B cell (primary cell): ENCODE measurements at regions not wholly inside any gene's neighbourhood (a gene's known extent, or its start where the extent isn't known, plus 50 kb on each side); places are given as distances from the start of the nearest gene placed in this dataset.

Experiments used
- ATAC-seq: fragments of 200-7000 bp; cut with Tn5 transposase; one replicate; pipeline ENCODE4 v1.10.0; 2021; ENCODE audit warnings: low read depth, mild to moderate bottlenecking, moderate number of reproducible peaks, moderate library complexity
- CTCF ChIA-PET: fragments of 350-600 bp; sonication (Branson Sonifier 250); formaldehyde crosslinking; loops from one replicate; lab custom pipeline; 2021; ENCODE audit warnings: antibody characterized with exemption, inconsistent platforms; lab: Charles Lee
- POLR2A ChIA-PET: fragments of 350-600 bp; sonication (Branson Sonifier 250); formaldehyde crosslinking; loops from one replicate; lab custom pipeline; 2021; ENCODE audit warnings: antibody characterized with exemption; lab: Charles Lee
- DNase-seq: peaks from one replicate; pipeline ENCODE4 v3.0.0; 2013
- H2AFZ ChIP-seq: 2 replicates; pipeline ENCODE4 v1.6.1; 2012; ENCODE audit warnings: mild to moderate bottlenecking, low read depth, low read length; ENCODE audit not compliant: insufficient read depth, poor library complexity, severe bottlenecking
- H3K27ac ChIP-seq, 2 donors: 1 replicate in 1 of 2; 2 replicates in 1 of 2; pipeline ENCODE4 v1.5.1; 2012 to 2013; ENCODE audit warnings: low read length in 2 of 2, mild to moderate bottlenecking in 2 of 2, moderate library complexity in 1 of 2
- H3K27me3 ChIP-seq, 4 experiments: fragments of 200-600 bp in 1 of 4; sonication (generic) in 1 of 4; replicated peaks in 1 of 4; 1 replicate in 2 of 4; 2 replicates in 2 of 4; pipeline versions ENCODE4 v1.6.1 to v1.7.0; 2013 to 2016; ENCODE audit warnings: low read length in 3 of 4, mild to moderate bottlenecking in 2 of 4, mixed read lengths in 1 of 4, moderate library complexity in 1 of 4; ENCODE audit not compliant: insufficient read depth in 4 of 4, control insufficient read depth in 3 of 4; ENCODE audit errors: control extremely low read depth in 1 of 4
- H3K36me3 ChIP-seq, 2 experiments: replicated peaks in 1 of 2; 1 replicate in 1 of 2; 2 replicates in 1 of 2; pipeline versions ENCODE4 v1.6.1 to v1.7.1; 2013; ENCODE audit warnings: low read length in 1 of 2; ENCODE audit not compliant: insufficient read depth in 2 of 2, control insufficient read depth in 1 of 2; ENCODE audit errors: control extremely low read depth in 1 of 2, extremely low read depth in 1 of 2
- H3K4me1 ChIP-seq, 2 donors: fragments of 200-600 bp in 1 of 2; sonication (generic) in 1 of 2; 1 replicate in 1 of 2; 2 replicates in 1 of 2; pipeline versions ENCODE4 v1.5.1 to v1.6.1; 2013 to 2017; ENCODE audit warnings: low read length in 2 of 2; ENCODE audit not compliant: control insufficient read depth in 2 of 2, insufficient read depth in 2 of 2
- H3K4me2 ChIP-seq: replicated peaks from 2 replicates; pipeline ENCODE3; 2012; ENCODE audit warnings: mild to moderate bottlenecking, low read depth, low read length; ENCODE audit not compliant: poor library complexity, severe bottlenecking
- H3K4me3 ChIP-seq, 5 experiments: fragments of 200-600 bp in 1 of 5; sonication (generic) in 1 of 5; 1 replicate in 3 of 5; 2 replicates in 2 of 5; pipeline versions ENCODE4 v1.5.1 to v1.7.0; 2011 to 2016; ENCODE audit warnings: low read length in 4 of 5, mild to moderate bottlenecking in 4 of 5, low read depth in 2 of 5, control low read depth in 1 of 5, moderate library complexity in 1 of 5; ENCODE audit not compliant: insufficient read depth in 1 of 5; ENCODE audit errors: control extremely low read depth in 1 of 5, extremely low read depth in 1 of 5
- H3K79me2 ChIP-seq: fragments of 200-600 bp; sonication (generic); one replicate; pipeline ENCODE4 v1.6.0; 2016; ENCODE audit warnings: low read length; ENCODE audit not compliant: control insufficient read depth, insufficient read depth
- H3K9ac ChIP-seq: fragments of 200-600 bp; sonication (generic); 2 replicates; pipeline ENCODE4 v1.6.1; 2017; ENCODE audit warnings: mild to moderate bottlenecking, low read length, moderate library complexity
- H3K9me3 ChIP-seq, 3 donors: one replicate each; pipeline versions ENCODE4 v1.6.1 to v1.7.1; 2013; ENCODE audit warnings: low read length in 2 of 3; ENCODE audit not compliant: control insufficient read depth in 2 of 3, insufficient read depth in 1 of 3; ENCODE audit errors: control extremely low read depth in 1 of 3
- H4K20me1 ChIP-seq: 2 replicates; pipeline ENCODE4 v1.6.0; 2012; ENCODE audit warnings: mild to moderate bottlenecking, low read length; ENCODE audit not compliant: insufficient read depth, control insufficient read depth, poor library complexity, severe bottlenecking
- H3K27ac Mint-ChIP-seq: one replicate; pipeline ENCODE4 v1.8.0; 2021; ENCODE audit warnings: mixed read lengths
- H3K27me3 Mint-ChIP-seq: one replicate; pipeline ENCODE4 v1.8.0; 2021; ENCODE audit warnings: mixed read lengths
- H3K4me1 Mint-ChIP-seq: one replicate; pipeline ENCODE4 v1.8.0; 2021; ENCODE audit warnings: mixed read lengths
- H3K4me3 Mint-ChIP-seq: one replicate; pipeline ENCODE4 v1.8.0; 2021; ENCODE audit warnings: mixed read lengths
- H3K9me3 Mint-ChIP-seq: one replicate; pipeline ENCODE4 v1.8.0; 2022; ENCODE audit warnings: mixed read lengths; ENCODE audit not compliant: insufficient read depth
- EZH2 ChIP-seq: IDR thresholded peaks from 2 replicates; pipeline ENCODE4 v1.6.1; 2012; ENCODE audit warnings: borderline replicate concordance, low read depth, mild to moderate bottlenecking, moderate library complexity, low read length; ENCODE audit not compliant: insufficient read depth, poor library complexity, severe bottlenecking
- WGBS: methylation state at CpG from one replicate; pipeline ENCODE4 v1.1.5; 2013; ENCODE audit warnings: missing lambda C conversion rate; ENCODE audit not compliant: insufficient coverage; 5-methylcytosine and 5-hydroxymethylcytosine counted together
- intact Hi-C: fragments of 100-400 bp; cut with micrococcal nuclease; formaldehyde crosslinking; loops from one replicate; pipeline ENCODE4 v1.10.0; 2022
- TF ChIP-seq, protein P1 (sequence below): fragments of 200-600 bp; IDR thresholded peaks from one replicate; pipeline ENCODE4 v1.8.0; 2022; ENCODE audit warnings: antibody characterized with exemption, mild to moderate bottlenecking

DNA sequence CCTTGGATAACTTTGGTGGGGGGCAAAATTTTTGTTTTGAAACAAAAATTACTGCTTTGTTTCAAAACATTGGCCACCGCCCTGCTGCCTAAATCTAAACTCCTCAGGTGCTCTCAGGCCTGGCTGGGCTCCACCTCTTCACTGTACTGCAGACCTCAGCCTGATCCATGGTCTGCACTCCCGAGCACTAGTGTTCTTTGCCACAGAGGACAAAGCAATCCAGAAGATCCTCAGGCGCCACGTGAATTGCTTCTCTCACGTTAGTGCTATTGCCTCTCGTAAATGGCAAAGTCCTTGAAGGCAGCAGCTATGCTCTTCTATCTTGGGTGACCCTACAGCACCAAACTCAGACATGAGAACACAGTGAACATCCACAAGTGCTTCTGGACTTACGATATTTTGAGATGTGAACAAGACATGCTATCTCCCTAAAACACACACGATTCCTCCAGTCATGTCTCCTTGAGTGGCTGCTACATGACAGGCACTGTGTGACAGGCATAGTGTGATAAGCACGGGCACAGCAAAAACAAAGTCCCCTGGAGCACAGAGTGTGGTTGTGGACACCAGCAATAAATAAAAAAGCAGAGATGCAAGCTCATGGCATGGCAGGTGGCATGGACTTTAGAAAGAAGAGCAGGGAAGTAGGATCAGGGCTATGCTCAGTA, 582.1 kb upstream of the DPP6 start:
- Histone ChIP-seq H3K4me2 (no peak overlapping the region), H4K20me1 (no peaks in the 10 kb centered on the region), H3K9me3 (peaks cover 0 to 11% (median 0%) of the 10 kb centered on the region in 3 donors), H3K36me3 (no peaks in the 10 kb centered on the region), H3K9ac (no peak overlapping the region), H3K4me3 (no peak overlapping the region), H2AFZ (no peak overlapping the region), H3K27ac (no peak overlapping the region), H3K27me3 (no peaks in the 10 kb centered on the region), H3K79me2 (no peaks in the 10 kb centered on the region), H3K4me1 (no peaks in the 10 kb centered on the region)
- DNase-seq, result no peak
- 68% methylated on average over 9 of the region's 9 CpGs for WGBS
- H3K9me3 Mint-ChIP-seq, result peaks cover 6% of the 10 kb centered on the region
- H3K27ac Mint-ChIP-seq, result no peak overlapping the region
- CTCF ChIA-PET, result no interaction called here
- intact Hi-C loops, result no loop called here
- no peak for TF ChIP-seq EZH2
- TF ChIP-seq, protein P1, sequence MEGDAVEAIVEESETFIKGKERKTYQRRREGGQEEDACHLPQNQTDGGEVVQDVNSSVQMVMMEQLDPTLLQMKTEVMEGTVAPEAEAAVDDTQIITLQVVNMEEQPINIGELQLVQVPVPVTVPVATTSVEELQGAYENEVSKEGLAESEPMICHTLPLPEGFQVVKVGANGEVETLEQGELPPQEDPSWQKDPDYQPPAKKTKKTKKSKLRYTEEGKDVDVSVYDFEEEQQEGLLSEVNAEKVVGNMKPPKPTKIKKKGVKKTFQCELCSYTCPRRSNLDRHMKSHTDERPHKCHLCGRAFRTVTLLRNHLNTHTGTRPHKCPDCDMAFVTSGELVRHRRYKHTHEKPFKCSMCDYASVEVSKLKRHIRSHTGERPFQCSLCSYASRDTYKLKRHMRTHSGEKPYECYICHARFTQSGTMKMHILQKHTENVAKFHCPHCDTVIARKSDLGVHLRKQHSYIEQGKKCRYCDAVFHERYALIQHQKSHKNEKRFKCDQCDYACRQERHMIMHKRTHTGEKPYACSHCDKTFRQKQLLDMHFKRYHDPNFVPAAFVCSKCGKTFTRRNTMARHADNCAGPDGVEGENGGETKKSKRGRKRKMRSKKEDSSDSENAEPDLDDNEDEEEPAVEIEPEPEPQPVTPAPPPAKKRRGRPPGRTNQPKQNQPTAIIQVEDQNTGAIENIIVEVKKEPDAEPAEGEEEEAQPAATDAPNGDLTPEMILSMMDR, result no peak
- POLR2A ChIA-PET, result no interaction called here
- no peaks in the 10 kb centered on the region for H3K4me1 Mint-ChIP-seq
- ATAC-seq, result no peak
- H3K27me3 Mint-ChIP-seq, result no peaks in the 10 kb centered on the region
- H3K4me3 Mint-ChIP-seq, result no peak overlapping the region

DNA sequence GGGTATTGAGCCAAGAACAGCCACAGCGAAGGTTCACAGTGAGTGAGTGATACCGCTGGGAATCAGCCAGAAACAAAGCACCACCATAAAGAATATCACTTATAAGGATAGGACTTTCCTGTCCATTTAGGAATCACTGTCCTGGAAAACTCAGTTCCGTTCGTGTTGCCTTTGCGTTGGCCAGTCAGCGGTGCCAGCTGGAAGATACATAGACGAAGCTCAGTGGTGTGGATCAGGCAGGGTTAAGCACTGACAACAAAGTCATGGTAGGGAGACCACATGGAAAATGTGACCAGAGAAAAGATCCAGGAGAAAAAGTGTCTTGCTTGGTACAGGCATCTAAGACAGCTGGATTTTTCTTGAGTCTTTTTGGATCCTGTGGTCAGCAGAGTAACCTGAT, 579.7 kb upstream of the DPP6 start:
- no peaks in the 10 kb centered on the region for H3K4me1 ChIP-seq
- H3K27ac Mint-ChIP-seq, result no peak overlapping the region
- H3K4me1 Mint-ChIP-seq, result no peaks in the 10 kb centered on the region
- H3K9ac ChIP-seq, result no peak overlapping the region
- H2AFZ ChIP-seq, result no peak overlapping the region
- no peak overlapping the region for H3K27ac ChIP-seq
- peaks cover 0 to 11% (median 0%) of the 10 kb centered on the region in 3 donors for H3K9me3 ChIP-seq
- CTCF ChIA-PET, result no interaction called here
- no peaks in the 10 kb centered on the region for H3K79me2 ChIP-seq
- intact Hi-C loops, result no loop called here
- H3K27me3 ChIP-seq, result no peaks in the 10 kb centered on the region
- WGBS, result 90% methylated on average over 6 of the region's 7 CpGs
- DNase-seq, result no peak
- H3K9me3 Mint-ChIP-seq, result peaks cover 6% of the 10 kb centered on the region
- H3K27me3 Mint-ChIP-seq, result no peaks in the 10 kb centered on the region
- no peak overlapping the region for H3K4me3 ChIP-seq
- no peak overlapping the region for H3K4me3 Mint-ChIP-seq
- TF ChIP-seq, protein P1, result no peak
- TF ChIP-seq EZH2, result no peak
- POLR2A ChIA-PET, result no interaction called here
- no peak overlapping the region for H3K4me2 ChIP-seq
- ATAC-seq, result no peak
- no peaks in the 10 kb centered on the region for H4K20me1 ChIP-seq
- H3K36me3 ChIP-seq, result no peaks in the 10 kb centered on the region
